ENCODE measurements at regions not wholly inside any gene's neighbourhood (a gene's known extent, or its start where the extent isn't known, plus 50 kb on each side); places are given as distances from the start of the nearest gene placed in this dataset.

DNA sequence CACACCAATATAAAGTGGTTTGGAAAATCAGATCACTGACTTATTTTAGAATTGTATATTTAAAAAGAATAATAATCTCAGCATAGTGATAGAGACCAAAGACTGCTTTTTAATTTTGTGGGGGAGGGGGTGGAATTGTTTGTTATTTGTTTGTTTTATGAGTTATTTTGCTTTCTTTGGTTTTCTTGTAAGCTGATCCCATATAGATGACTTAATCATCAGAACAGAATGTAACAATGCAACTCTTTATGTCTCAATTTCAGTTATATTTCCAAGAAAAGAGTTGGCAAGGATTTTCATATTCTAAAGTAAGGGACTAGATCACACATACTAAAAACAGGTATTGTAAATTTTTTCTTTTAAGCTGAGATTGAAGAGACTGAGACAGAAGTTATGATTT is 984.9 kb downstream of the TLE4 start:
- TF ChIP-seq MYB (IDR thresholded peaks at IDR 0.05; ENCODE audit: borderline replicate concordance, low read depth, low read length) (no peak), SREBF1 (IDR thresholded peaks at IDR 0.05; ENCODE audit: low read length) (no peak), SIX5 (IDR thresholded peaks at IDR 0.05; ENCODE audit: low read depth, low read length, severe bottlenecking) (no peak), NRF1 (conservative IDR thresholded peaks at IDR 0.05; ENCODE audit: low read depth, low read length) (no peak), TCF12 (IDR thresholded peaks at IDR 0.05; ENCODE audit: low read depth, low read length) (no peak), PAX5 (IDR thresholded peaks at IDR 0.05; ENCODE audit: borderline replicate concordance, low read depth, low read length) (no peak), BMI1 (IDR thresholded peaks at IDR 0.05; ENCODE audit: borderline replicate concordance) (no peak), CEBPB (IDR thresholded peaks at IDR 0.05; ENCODE audit: borderline replicate concordance in 1 of 2, low read depth in 2 of 2, low read length in 2 of 2) (no peak), NFIC (IDR thresholded peaks at IDR 0.05; ENCODE audit: low read depth, low read length) (no peak), SRF (IDR thresholded peaks at IDR 0.05; ENCODE audit: low read depth in 2 of 2, low read length in 2 of 2) (no peak), WRNIP1 (IDR thresholded peaks at IDR 0.05; ENCODE audit: borderline replicate concordance, low read depth, low read length) (no peak), ZNF24 (IDR thresholded peaks at IDR 0.05) (no peak), SMC3 (IDR thresholded peaks at IDR 0.05; ENCODE audit: borderline replicate concordance, low read length) (no peak)
- TF ChIP-seq, protein P1, sequence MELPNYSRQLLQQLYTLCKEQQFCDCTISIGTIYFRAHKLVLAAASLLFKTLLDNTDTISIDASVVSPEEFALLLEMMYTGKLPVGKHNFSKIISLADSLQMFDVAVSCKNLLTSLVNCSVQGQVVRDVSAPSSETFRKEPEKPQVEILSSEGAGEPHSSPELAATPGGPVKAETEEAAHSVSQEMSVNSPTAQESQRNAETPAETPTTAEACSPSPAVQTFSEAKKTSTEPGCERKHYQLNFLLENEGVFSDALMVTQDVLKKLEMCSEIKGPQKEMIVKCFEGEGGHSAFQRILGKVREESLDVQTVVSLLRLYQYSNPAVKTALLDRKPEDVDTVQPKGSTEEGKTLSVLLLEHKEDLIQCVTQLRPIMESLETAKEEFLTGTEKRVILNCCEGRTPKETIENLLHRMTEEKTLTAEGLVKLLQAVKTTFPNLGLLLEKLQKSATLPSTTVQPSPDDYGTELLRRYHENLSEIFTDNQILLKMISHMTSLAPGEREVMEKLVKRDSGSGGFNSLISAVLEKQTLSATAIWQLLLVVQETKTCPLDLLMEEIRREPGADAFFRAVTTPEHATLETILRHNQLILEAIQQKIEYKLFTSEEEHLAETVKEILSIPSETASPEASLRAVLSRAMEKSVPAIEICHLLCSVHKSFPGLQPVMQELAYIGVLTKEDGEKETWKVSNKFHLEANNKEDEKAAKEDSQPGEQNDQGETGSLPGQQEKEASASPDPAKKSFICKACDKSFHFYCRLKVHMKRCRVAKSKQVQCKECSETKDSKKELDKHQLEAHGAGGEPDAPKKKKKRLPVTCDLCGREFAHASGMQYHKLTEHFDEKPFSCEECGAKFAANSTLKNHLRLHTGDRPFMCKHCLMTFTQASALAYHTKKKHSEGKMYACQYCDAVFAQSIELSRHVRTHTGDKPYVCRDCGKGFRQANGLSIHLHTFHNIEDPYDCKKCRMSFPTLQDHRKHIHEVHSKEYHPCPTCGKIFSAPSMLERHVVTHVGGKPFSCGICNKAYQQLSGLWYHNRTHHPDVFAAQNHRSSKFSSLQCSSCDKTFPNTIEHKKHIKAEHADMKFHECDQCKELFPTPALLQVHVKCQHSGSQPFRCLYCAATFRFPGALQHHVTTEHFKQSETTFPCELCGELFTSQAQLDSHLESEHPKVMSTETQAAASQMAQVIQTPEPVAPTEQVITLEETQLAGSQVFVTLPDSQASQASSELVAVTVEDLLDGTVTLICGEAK (IDR thresholded peaks at IDR 0.05; ENCODE audit: borderline replicate concordance), result no peak
- TF ChIP-seq, protein P2, sequence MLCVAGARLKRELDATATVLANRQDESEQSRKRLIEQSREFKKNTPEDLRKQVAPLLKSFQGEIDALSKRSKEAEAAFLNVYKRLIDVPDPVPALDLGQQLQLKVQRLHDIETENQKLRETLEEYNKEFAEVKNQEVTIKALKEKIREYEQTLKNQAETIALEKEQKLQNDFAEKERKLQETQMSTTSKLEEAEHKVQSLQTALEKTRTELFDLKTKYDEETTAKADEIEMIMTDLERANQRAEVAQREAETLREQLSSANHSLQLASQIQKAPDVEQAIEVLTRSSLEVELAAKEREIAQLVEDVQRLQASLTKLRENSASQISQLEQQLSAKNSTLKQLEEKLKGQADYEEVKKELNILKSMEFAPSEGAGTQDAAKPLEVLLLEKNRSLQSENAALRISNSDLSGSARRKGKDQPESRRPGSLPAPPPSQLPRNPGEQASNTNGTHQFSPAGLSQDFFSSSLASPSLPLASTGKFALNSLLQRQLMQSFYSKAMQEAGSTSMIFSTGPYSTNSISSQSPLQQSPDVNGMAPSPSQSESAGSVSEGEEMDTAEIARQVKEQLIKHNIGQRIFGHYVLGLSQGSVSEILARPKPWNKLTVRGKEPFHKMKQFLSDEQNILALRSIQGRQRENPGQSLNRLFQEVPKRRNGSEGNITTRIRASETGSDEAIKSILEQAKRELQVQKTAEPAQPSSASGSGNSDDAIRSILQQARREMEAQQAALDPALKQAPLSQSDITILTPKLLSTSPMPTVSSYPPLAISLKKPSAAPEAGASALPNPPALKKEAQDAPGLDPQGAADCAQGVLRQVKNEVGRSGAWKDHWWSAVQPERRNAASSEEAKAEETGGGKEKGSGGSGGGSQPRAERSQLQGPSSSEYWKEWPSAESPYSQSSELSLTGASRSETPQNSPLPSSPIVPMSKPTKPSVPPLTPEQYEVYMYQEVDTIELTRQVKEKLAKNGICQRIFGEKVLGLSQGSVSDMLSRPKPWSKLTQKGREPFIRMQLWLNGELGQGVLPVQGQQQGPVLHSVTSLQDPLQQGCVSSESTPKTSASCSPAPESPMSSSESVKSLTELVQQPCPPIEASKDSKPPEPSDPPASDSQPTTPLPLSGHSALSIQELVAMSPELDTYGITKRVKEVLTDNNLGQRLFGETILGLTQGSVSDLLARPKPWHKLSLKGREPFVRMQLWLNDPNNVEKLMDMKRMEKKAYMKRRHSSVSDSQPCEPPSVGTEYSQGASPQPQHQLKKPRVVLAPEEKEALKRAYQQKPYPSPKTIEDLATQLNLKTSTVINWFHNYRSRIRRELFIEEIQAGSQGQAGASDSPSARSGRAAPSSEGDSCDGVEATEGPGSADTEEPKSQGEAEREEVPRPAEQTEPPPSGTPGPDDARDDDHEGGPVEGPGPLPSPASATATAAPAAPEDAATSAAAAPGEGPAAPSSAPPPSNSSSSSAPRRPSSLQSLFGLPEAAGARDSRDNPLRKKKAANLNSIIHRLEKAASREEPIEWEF (IDR thresholded peaks at IDR 0.05; ENCODE audit: insufficient replicate concordance, low read depth, low read length), result no peak
- no peak for DNase-seq (ENCODE audit: low read depth, low spot score)
- Histone ChIP-seq H3K27me3 (replicated peaks in 1 of 2; ENCODE audit: control insufficient read depth in 2 of 2, insufficient read depth in 2 of 2, low read length in 1 of 2) (no peaks in the 10 kb centered on the region), H3K4me3 (no peak overlapping the region), H2AFZ (ENCODE audit: control insufficient read depth, low read depth, low read length) (no peak overlapping the region), H3K36me3 (ENCODE audit: control insufficient read depth in 2 of 2, insufficient read depth in 2 of 2, low read length in 1 of 2) (no peaks in the 10 kb centered on the region), H3K27ac (ENCODE audit: control insufficient read depth, insufficient read depth) (no peak overlapping the region), H3K4me1 (ENCODE audit: control insufficient read depth, insufficient read depth, low read length) (no peaks in the 10 kb centered on the region), H3K9me3 (replicated peaks; ENCODE audit: control insufficient read depth, insufficient read depth, low read length) (no peaks in the 10 kb centered on the region), H3K4me2 (ENCODE audit: control insufficient read depth, insufficient read depth) (no peak overlapping the region), H4K20me1 (ENCODE audit: control insufficient read depth, insufficient read depth) (no peaks in the 10 kb centered on the region), H3K9ac (ENCODE audit: control insufficient read depth, insufficient read depth, low read length) (no peak overlapping the region), H3K79me2 (ENCODE audit: control insufficient read depth, insufficient read depth, low read length) (no peaks in the 10 kb centered on the region)
- in situ Hi-C loops (cut with MboI) (no loop called here), intact Hi-C loops (cut with micrococcal nuclease; ENCODE audit: unreplicated experiment) (loop anchor here (10.0 kb wide), 1 partner anchor 52 kb away; no protein-coding TSS in a partner anchor)
- ATAC-seq, result no peak
- CTCF ChIA-PET, result no interaction called here
- no TSS peak for BruUV-seq (replicated peaks)
- POLR2A ChIA-PET, result no interaction called here
- SMC1A ChIA-PET (ENCODE audit: uncharacterized antibody, unreplicated experiment), result no interaction called here
- RAD21 ChIA-PET (ENCODE audit: unreplicated experiment), result no interaction called here
- no peak for FAIRE-seq

All from GM12878 (cell line).